ENCODE measurements at regions not wholly inside any gene's neighbourhood (a gene's known extent, or its start where the extent isn't known, plus 50 kb on each side); places are given as distances from the start of the nearest gene placed in this dataset.

GRCh38 chr10:6956562-6956961 lies 376.5 kb upstream of the PRKCQ start:
- H3K27ac ChIP-seq = no peak overlapping the region
- DNase-seq = no peak
- H3K4me1 ChIP-seq = no peaks in the 10 kb centered on the region
- H3K4me3 ChIP-seq = no peak overlapping the region
- no peak for TF ChIP-seq CTCF (IDR thresholded peaks at IDR 0.05)
- intact Hi-C loops (cut with DNase I) = no loop called here
- H3K27me3 ChIP-seq = no peaks in the 10 kb centered on the region
- no peaks in the 10 kb centered on the region for H3K36me3 ChIP-seq
- no peaks in the 10 kb centered on the region for H3K9me3 ChIP-seq
- H3K9ac ChIP-seq (ENCODE audit: low read depth in 2 of 2, low read length in 2 of 2) = no peak overlapping the region

DNA sequence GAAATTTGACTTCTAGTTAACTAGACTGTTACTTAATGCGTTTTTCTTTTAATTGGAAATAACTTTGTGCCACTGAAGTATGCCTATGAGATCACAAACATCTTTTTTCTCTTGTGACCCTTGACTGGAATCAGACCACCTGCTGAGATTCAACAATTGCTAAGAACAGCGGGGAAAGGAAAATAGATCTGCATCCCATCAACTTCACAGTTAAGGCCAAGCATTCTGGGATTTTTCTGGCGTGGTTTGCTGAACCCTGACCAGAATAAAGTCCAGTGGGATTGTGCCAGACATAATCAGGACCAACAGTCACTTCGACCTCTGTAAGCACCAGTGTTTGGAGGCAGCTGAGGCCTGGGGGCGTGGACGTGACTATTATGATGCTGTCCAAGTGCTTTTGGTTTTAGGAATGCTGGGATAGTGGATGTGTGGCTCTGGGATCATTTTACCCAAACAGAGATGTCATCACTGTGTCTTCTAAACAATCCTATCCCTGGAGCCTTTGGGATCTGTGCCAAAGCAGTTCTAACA lies 373.3 kb upstream of the PRKCQ start:
- no peaks in the 10 kb centered on the region for H3K9me3 ChIP-seq
- H3K9ac ChIP-seq (ENCODE audit: low read depth in 2 of 2, low read length in 2 of 2) = no peak overlapping the region
- H3K36me3 ChIP-seq = no peaks in the 10 kb centered on the region
- no peak for TF ChIP-seq CTCF (IDR thresholded peaks at IDR 0.05)
- no peak overlapping the region for H3K4me3 ChIP-seq
- no peak for DNase-seq
- H3K27me3 ChIP-seq = no peaks in the 10 kb centered on the region
- intact Hi-C loops (cut with DNase I) = no loop called here
- H3K27ac ChIP-seq = no peak overlapping the region
- H3K4me1 ChIP-seq = no peaks in the 10 kb centered on the region

DNA sequence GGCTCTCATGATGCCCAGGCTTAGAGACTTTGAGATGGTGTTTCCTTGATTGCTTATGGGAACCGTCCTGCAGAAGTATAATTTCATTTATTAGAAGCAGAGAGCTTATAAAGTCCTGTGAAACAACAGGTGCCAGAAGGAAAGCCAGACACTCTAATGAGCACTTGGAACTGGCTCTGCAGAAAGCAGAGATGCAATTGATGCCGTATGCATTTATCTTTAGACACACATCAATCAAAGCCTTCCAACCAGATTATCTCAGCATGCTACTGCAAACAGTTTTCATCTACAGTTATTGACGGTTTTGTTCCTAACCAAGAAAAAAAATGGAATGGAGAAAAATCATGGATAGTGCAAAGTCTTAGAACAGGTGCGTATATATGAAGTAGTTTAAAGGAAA lies 371.7 kb upstream of the PRKCQ start:
- Histone ChIP-seq H3K4me1 (no peaks in the 10 kb centered on the region), H3K9me3 (no peaks in the 10 kb centered on the region), H3K36me3 (no peaks in the 10 kb centered on the region), H3K4me3 (no peak overlapping the region), H3K27me3 (no peaks in the 10 kb centered on the region), H3K9ac (ENCODE audit: low read depth in 2 of 2, low read length in 2 of 2) (no peak overlapping the region), H3K27ac (no peak overlapping the region)
- no peak for DNase-seq
- no peak for TF ChIP-seq CTCF (IDR thresholded peaks at IDR 0.05)
- intact Hi-C loops (cut with DNase I) = no loop called here

DNA sequence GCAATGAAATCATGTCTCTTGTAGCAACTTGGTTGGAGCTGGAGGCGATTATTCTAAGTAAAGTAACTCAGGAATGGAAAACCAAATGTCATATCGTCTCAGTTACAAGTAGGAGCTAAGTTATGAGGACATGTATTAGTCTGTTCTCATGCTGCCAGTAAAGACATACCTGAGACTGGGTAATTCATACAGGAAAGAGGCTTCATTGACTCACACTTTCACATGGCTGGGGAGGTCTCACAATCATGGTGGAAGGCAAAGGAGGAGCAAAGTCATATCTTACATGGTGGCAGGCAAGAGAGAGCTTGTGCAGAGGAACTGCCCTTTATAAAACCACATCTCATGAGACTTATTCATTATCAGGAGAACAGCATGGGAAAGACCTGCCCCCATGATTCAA lies 370.1 kb upstream of the PRKCQ start:
- no peaks in the 10 kb centered on the region for H3K27me3 ChIP-seq
- H3K36me3 ChIP-seq = no peaks in the 10 kb centered on the region
- no peak for DNase-seq
- no peak overlapping the region for H3K4me3 ChIP-seq
- no peak overlapping the region for H3K9ac ChIP-seq (ENCODE audit: low read depth in 2 of 2, low read length in 2 of 2)
- no peaks in the 10 kb centered on the region for H3K4me1 ChIP-seq
- H3K9me3 ChIP-seq = no peaks in the 10 kb centered on the region
- no peak overlapping the region for H3K27ac ChIP-seq
- TF ChIP-seq CTCF (IDR thresholded peaks at IDR 0.05) = no peak
- intact Hi-C loops (cut with DNase I) = no loop called here

DNA sequence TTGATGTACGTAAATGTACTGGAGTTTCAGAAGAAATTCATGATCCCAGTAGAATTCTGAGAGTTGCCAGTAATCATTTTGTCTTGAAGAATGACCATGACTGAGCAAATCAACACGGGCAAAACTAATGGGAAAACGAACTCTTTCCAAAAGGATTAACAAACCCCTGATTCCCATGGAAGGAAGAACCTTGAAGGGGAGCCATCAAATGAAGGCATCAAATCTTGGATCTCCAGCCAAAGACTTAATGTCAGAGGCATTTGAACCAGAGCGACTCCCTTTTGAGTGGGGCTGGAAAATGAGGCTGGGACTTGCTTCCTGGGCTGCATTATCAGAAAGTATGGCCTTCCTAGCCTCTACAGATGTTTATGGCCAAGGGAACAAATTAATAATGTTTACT lies 364.4 kb upstream of the PRKCQ start:
- no peak overlapping the region for H3K9ac ChIP-seq (ENCODE audit: low read depth in 2 of 2, low read length in 2 of 2)
- no peaks in the 10 kb centered on the region for H3K27me3 ChIP-seq
- intact Hi-C loops (cut with DNase I) = no loop called here
- no peak for DNase-seq
- H3K36me3 ChIP-seq = no peaks in the 10 kb centered on the region
- no peak overlapping the region for H3K27ac ChIP-seq
- TF ChIP-seq CTCF (IDR thresholded peaks at IDR 0.05) = no peak
- no peaks in the 10 kb centered on the region for H3K9me3 ChIP-seq
- H3K4me3 ChIP-seq = no peak overlapping the region
- H3K4me1 ChIP-seq = no peaks in the 10 kb centered on the region

- Histone ChIP-seq H3K9ac (ENCODE audit: low read depth in 2 of 2, low read length in 2 of 2) (no peak overlapping the region), H3K4me3 (no peak overlapping the region), H3K36me3 (no peaks in the 10 kb centered on the region), H3K9me3 (no peaks in the 10 kb centered on the region), H3K27ac (no peak overlapping the region), H3K4me1 (no peaks in the 10 kb centered on the region), H3K27me3 (no peaks in the 10 kb centered on the region)
- TF ChIP-seq CTCF (IDR thresholded peaks at IDR 0.05) = no peak
- DNase-seq = no peak
- intact Hi-C loops (cut with DNase I) = no loop called here
These were observed 358.3 kb upstream of the PRKCQ start for GRCh38 chr10:6938384-6938783.
